ENCODE measurements at regions not wholly inside any gene's neighbourhood (a gene's known extent, or its start where the extent isn't known, plus 50 kb on each side); places are given as distances from the start of the nearest gene placed in this dataset.

- DNase-seq = no peak
Measured at GRCh38 chr3:34200576-34200975, 402.1 kb downstream of the PDCD6IP start.

GRCh38 chr3:34202975-34203374, 404.5 kb downstream of the PDCD6IP start:
- no peak for DNase-seq

GRCh38 chr3:34203386-34203785, 405.0 kb downstream of the PDCD6IP start:
- DNase-seq = no peak

GRCh38 chr3:34207002-34207401, 408.6 kb downstream of the PDCD6IP start:
- no peak for DNase-seq

GRCh38 chr3:34207806-34208205, 409.4 kb downstream of the PDCD6IP start:
- no peak for DNase-seq

GRCh38 chr3:34212175-34212574, 413.7 kb downstream of the PDCD6IP start:
- no peak for DNase-seq

GRCh38 chr3:34212656-34213055, 414.2 kb downstream of the PDCD6IP start:
- no peak for DNase-seq

GRCh38 chr3:34213478-34213877, 415.0 kb downstream of the PDCD6IP start:
- DNase-seq = no peak

GRCh38 chr3:34216711-34217335, 418.4 kb downstream of the PDCD6IP start:
- no peak for DNase-seq

GRCh38 chr3:34218706-34219385, 420.4 kb downstream of the PDCD6IP start:
- DNase-seq = no peak

- no peak for DNase-seq
Measured at GRCh38 chr3:34219556-34219955, 421.1 kb downstream of the PDCD6IP start.

GRCh38 chr3:34225821-34226366, 427.5 kb downstream of the PDCD6IP start:
- no peak for DNase-seq

- DNase-seq = no peak
Measured at GRCh38 chr3:34229876-34230275, 431.4 kb downstream of the PDCD6IP start.

GRCh38 chr3:34235096-34235495, 436.7 kb downstream of the PDCD6IP start:
- DNase-seq = no peak

GRCh38 chr3:34237946-34238345, 439.5 kb downstream of the PDCD6IP start:
- DNase-seq = no peak

- DNase-seq = no peak
Measured at GRCh38 chr3:34238407-34238806, 440.0 kb downstream of the PDCD6IP start.

- DNase-seq = no peak
Measured at GRCh38 chr3:34239287-34239686, 440.9 kb downstream of the PDCD6IP start.

- no peak for DNase-seq
Measured at GRCh38 chr3:34239875-34240274, 441.4 kb downstream of the PDCD6IP start.

- no peak for DNase-seq
Measured at GRCh38 chr3:34247401-34247800, 449.0 kb downstream of the PDCD6IP start.

- DNase-seq = no peak
Measured at GRCh38 chr3:34248352-34248751, 449.9 kb downstream of the PDCD6IP start.

GRCh38 chr3:34254285-34254684, 455.9 kb downstream of the PDCD6IP start:
- no peak for DNase-seq

GRCh38 chr3:34256021-34256420, 457.6 kb downstream of the PDCD6IP start:
- DNase-seq = no peak

- no peak for DNase-seq
Measured at GRCh38 chr3:34256791-34257190, 458.4 kb downstream of the PDCD6IP start.

- no peak for DNase-seq
Measured at GRCh38 chr3:34258271-34258998, 460.0 kb downstream of the PDCD6IP start.
